GM12873 (cell line): ENCODE measurements at regions not wholly inside any gene's neighbourhood (a gene's known extent, or its start where the extent isn't known, plus 50 kb on each side); places are given as distances from the start of the nearest gene placed in this dataset.

Experiments
- TF ChIP-seq, protein P1 (sequence below): IDR thresholded peaks from 2 replicates; pipeline ENCODE4 v1.5.1; 2012; ENCODE audit warnings: low read depth, mild to moderate bottlenecking, moderate library complexity, low read length, control low read depth; ENCODE audit not compliant: insufficient read depth; ENCODE audit errors: missing control alignments

DNA sequence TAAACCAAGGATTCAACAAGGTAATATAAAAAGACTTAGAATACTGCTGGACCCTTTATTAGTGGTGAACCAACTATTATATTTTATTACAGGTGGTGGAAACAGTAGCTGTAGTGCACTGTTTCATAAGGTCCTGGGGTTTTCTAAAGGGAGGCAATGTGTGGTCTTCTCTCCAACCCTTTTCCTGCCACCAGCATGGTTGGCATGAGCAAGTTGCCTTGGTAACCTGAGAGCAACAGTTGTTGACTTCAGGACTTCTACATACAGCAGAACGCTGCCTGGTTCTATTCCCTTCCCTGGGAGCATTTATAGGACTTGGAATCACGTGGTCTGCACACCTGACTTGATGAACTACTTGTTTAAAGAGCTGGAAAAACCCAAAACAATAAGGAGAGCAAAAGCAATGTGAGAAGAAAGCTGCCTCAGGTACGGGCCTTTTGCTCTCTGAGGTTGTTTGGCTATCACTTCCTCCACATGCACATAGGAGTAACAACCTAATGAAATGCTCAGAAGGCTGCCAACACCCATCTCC lies 81.1 kb upstream of the RAI14 start:
- TF ChIP-seq, protein P1, sequence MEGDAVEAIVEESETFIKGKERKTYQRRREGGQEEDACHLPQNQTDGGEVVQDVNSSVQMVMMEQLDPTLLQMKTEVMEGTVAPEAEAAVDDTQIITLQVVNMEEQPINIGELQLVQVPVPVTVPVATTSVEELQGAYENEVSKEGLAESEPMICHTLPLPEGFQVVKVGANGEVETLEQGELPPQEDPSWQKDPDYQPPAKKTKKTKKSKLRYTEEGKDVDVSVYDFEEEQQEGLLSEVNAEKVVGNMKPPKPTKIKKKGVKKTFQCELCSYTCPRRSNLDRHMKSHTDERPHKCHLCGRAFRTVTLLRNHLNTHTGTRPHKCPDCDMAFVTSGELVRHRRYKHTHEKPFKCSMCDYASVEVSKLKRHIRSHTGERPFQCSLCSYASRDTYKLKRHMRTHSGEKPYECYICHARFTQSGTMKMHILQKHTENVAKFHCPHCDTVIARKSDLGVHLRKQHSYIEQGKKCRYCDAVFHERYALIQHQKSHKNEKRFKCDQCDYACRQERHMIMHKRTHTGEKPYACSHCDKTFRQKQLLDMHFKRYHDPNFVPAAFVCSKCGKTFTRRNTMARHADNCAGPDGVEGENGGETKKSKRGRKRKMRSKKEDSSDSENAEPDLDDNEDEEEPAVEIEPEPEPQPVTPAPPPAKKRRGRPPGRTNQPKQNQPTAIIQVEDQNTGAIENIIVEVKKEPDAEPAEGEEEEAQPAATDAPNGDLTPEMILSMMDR: no peak

DNA sequence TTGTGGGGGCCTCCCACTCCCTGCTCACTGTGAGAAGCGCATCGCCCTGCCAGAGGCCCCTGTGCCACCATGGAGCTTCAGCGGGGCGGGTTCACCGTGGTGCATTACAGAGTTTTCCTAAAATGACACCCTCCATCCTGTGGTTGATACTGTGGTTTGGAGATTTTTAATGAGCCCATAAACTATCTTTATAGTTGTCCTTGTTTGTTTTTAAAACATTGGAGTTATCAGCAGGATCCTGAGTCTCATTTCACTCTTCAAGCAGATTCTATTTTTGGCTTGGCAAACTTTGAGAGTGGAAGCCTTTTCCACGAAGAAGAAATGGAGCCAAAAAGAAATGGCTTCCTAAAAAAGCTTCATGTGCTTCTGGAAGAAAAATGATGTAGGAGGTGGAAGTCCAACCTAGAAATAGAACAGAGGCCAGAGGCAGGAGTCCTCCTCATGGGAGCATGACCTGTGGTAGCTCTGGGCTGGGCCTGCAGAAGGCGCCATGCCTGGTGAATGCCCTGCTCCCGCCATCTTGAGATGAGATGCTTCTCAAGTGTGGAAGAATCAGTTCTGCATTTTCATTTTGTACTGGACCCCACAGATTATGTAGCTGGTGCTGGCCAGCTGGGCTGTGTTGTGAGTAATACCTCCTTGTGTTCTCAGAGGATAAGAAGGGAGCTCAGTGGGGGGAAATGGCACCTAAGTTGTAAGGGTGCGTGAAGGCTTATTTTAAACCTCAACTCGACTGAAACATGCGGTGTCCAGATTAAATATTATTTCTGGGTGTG lies 79.0 kb upstream of the RAI14 start:
- TF ChIP-seq, protein P1: no peak

GRCh38 chr5:34578962-34579361 lies 77.2 kb upstream of the RAI14 start:
- TF ChIP-seq, protein P1: no peak

- TF ChIP-seq, protein P1: no peak
These were observed 75.1 kb upstream of the RAI14 start for GRCh38 chr5:34580983-34581382.

GRCh38 chr5:34582371-34582770 lies 73.8 kb upstream of the RAI14 start:
- TF ChIP-seq, protein P1: peak; percentile 19

GRCh38 chr5:34583167-34583566 lies 73.0 kb upstream of the RAI14 start:
- TF ChIP-seq, protein P1: no peak

DNA sequence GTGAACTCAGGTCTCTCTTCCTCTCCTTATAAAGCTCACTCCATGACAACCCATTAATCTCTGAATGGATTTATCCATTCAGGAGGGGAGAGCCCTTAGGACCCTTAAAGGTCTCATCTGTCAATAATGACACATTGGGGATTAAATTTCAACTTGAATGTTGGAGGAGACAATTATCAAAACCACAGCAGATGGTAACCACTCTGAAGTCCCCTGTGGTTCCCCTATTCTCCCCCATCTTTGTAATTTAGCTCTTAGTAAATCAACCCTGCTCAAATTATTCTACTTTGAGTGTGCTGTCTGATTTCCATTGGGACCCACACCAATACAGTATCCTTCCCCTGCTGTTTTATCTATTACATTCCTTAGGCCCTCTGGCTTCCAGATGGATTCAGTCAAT lies 72.0 kb upstream of the RAI14 start:
- TF ChIP-seq, protein P1: no peak
